Breast epithelium (tissue), 3 donors: ENCODE measurements at regions not wholly inside any gene's neighbourhood (a gene's known extent, or its start where the extent isn't known, plus 50 kb on each side); places are given as distances from the start of the nearest gene placed in this dataset.

Source experiments
- POLR2AphosphoS5 ChIP-seq, 3 donors: sonication (generic); formaldehyde crosslinking; IDR thresholded peaks; one replicate each; pipeline ENCODE4 v1.6.1; 2017; ENCODE audit warnings: antibody characterized with exemption in 3 of 3
- TF ChIP-seq, protein P1 (sequence below), 3 donors: fragments of 450-650 bp; IDR thresholded peaks; one replicate each; pipeline ENCODE4 v1.5.1; 2016 to 2017; ENCODE audit warnings: antibody characterized with exemption in 3 of 3, mild to moderate bottlenecking in 3 of 3, moderate library complexity in 3 of 3

DNA sequence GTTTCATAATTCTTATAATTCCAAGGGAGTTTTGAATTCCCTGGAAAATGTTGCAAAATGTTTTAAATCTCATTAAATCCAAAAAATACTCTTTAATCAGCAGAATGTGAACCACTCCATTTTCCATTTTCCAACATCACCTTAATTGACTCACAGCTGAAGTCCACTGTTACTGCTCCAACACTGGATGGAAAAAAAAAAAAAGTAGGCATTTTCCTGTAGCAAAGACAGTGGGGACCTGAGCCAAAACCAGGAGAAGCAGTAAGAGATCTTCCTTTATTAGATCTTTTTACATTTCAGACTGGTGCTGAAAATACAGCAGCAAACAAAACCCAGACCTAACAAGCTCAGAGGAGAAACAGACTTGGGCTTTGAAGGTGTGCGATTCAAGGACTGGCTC lies 62.4 kb upstream of the SPATS2L start:
- TF ChIP-seq, protein P1, sequence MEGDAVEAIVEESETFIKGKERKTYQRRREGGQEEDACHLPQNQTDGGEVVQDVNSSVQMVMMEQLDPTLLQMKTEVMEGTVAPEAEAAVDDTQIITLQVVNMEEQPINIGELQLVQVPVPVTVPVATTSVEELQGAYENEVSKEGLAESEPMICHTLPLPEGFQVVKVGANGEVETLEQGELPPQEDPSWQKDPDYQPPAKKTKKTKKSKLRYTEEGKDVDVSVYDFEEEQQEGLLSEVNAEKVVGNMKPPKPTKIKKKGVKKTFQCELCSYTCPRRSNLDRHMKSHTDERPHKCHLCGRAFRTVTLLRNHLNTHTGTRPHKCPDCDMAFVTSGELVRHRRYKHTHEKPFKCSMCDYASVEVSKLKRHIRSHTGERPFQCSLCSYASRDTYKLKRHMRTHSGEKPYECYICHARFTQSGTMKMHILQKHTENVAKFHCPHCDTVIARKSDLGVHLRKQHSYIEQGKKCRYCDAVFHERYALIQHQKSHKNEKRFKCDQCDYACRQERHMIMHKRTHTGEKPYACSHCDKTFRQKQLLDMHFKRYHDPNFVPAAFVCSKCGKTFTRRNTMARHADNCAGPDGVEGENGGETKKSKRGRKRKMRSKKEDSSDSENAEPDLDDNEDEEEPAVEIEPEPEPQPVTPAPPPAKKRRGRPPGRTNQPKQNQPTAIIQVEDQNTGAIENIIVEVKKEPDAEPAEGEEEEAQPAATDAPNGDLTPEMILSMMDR (IDR thresholded peaks at IDR 0.05), result no peak
- TF ChIP-seq POLR2AphosphoS5 (IDR thresholded peaks at IDR 0.05), result no peak
